Natural killer cell (primary cell): ENCODE measurements at regions not wholly inside any gene's neighbourhood (a gene's known extent, or its start where the extent isn't known, plus 50 kb on each side); places are given as distances from the start of the nearest gene placed in this dataset.

Source experiments
- ATAC-seq, 3 donors: fragments of 150-1000 bp in 2 of 3; fragments of 200-7000 bp in 1 of 3; cut with Tn5 transposase; 1 replicate in 1 of 3; 2 replicates in 2 of 3; pipeline ENCODE4 v1.10.0; 2021; ENCODE audit warnings: mild to moderate bottlenecking in 2 of 3, moderate library complexity in 2 of 3
- DNase-seq, 2 donors: peaks; one replicate each; pipeline versions ENCODE4 v3.0.0 to v3.0.0-alpha.2; 2013 to 2021; ENCODE audit warnings: mixed read lengths in 1 of 2
- H3K27ac ChIP-seq: one replicate; pipeline ENCODE4 v1.5.1; 2013; ENCODE audit warnings: mild to moderate bottlenecking, low read length
- H3K27me3 ChIP-seq: one replicate; pipeline ENCODE4 v1.6.1; 2013; ENCODE audit warnings: low read length; ENCODE audit not compliant: control insufficient read depth, insufficient read depth
- H3K36me3 ChIP-seq: one replicate; pipeline ENCODE4 v1.6.1; 2013; ENCODE audit warnings: low read length; ENCODE audit not compliant: control insufficient read depth, insufficient read depth
- H3K4me1 ChIP-seq: one replicate; pipeline ENCODE4 v1.6.1; 2013; ENCODE audit warnings: low read length; ENCODE audit not compliant: control insufficient read depth, insufficient read depth
- H3K4me3 ChIP-seq: one replicate; pipeline ENCODE4 v1.5.1; 2013; ENCODE audit warnings: low read length
- H3K9me3 ChIP-seq: one replicate; pipeline ENCODE4 v1.6.1; 2013; ENCODE audit warnings: low read length; ENCODE audit not compliant: control insufficient read depth, insufficient read depth
- H3K27ac Mint-ChIP-seq, 2 donors: one replicate each; pipeline ENCODE4 v1.8.0; 2022; ENCODE audit warnings: mild to moderate bottlenecking in 2 of 2, mixed read lengths in 2 of 2, moderate library complexity in 1 of 2
- H3K27me3 Mint-ChIP-seq, 2 donors: one replicate each; pipeline ENCODE4 v1.8.0; 2022; ENCODE audit warnings: low read depth in 2 of 2, mixed read lengths in 2 of 2
- H3K36me3 Mint-ChIP-seq: one replicate; pipeline ENCODE4 v1.8.0; 2022; ENCODE audit warnings: mixed read lengths
- H3K4me1 Mint-ChIP-seq, 2 donors: one replicate each; pipeline ENCODE4 v1.8.0; 2022; ENCODE audit warnings: mixed read lengths in 2 of 2
- H3K4me3 Mint-ChIP-seq: one replicate; pipeline ENCODE4 v1.8.0; 2022; ENCODE audit warnings: mild to moderate bottlenecking, moderate library complexity, mixed read lengths
- H3K9me3 Mint-ChIP-seq, 2 donors: one replicate each; pipeline ENCODE4 v1.8.0; 2022; ENCODE audit warnings: mixed read lengths in 2 of 2
- CTCF ChIP-seq: fragments of 200-600 bp; IDR thresholded peaks from one replicate; pipeline ENCODE4 v1.8.0; 2022; ENCODE audit warnings: antibody characterized with exemption
- WGBS: methylation state at CpG from one replicate; pipeline ENCODE4 v1.1.7; 2013; ENCODE audit warnings: missing lambda C conversion rate; ENCODE audit not compliant: insufficient coverage; 5-methylcytosine and 5-hydroxymethylcytosine counted together
- intact Hi-C: fragments of 100-400 bp; cut with micrococcal nuclease; formaldehyde crosslinking; loops from one replicate; pipeline ENCODE4 v1.14.2; 2022

- peaks cover 5 to 6% of the 10 kb centered on the region in 2 donors for H3K9me3 Mint-ChIP-seq
- Histone ChIP-seq H3K27ac (no peak overlapping the region), H3K27me3 (no peaks in the 10 kb centered on the region), H3K4me3 (no peak overlapping the region), H3K9me3 (no peaks in the 10 kb centered on the region), H3K36me3 (no peaks in the 10 kb centered on the region), H3K4me1 (no peaks in the 10 kb centered on the region)
- no peak for TF ChIP-seq CTCF
- H3K27me3 Mint-ChIP-seq = no peaks in the 10 kb centered on the region
- no peak for DNase-seq
- no peak overlapping the region for H3K4me3 Mint-ChIP-seq
- H3K36me3 Mint-ChIP-seq = no peaks in the 10 kb centered on the region
- 75% methylated on average over 2 of the region's 2 CpGs for WGBS
- no peaks in the 10 kb centered on the region for H3K4me1 Mint-ChIP-seq
- no peak overlapping the region for H3K27ac Mint-ChIP-seq
- intact Hi-C loops = no loop called here
- no peak for ATAC-seq
Measured at GRCh38 chr12:88867510-88867909, 287.2 kb upstream of the KITLG start.

- Mint-ChIP-seq H3K4me1 (no peaks in the 10 kb centered on the region), H3K4me3 (no peak overlapping the region), H3K27ac (no peak overlapping the region), H3K9me3 (peaks cover 5 to 7% of the 10 kb centered on the region in 2 donors), H3K36me3 (no peaks in the 10 kb centered on the region), H3K27me3 (no peaks in the 10 kb centered on the region)
- no peaks in the 10 kb centered on the region for H3K36me3 ChIP-seq
- DNase-seq (no peak), ATAC-seq (no peak)
- TF ChIP-seq CTCF = no peak
- no peak overlapping the region for H3K4me3 ChIP-seq
- intact Hi-C loops = no loop called here
- no peak overlapping the region for H3K27ac ChIP-seq
- H3K27me3 ChIP-seq = no peaks in the 10 kb centered on the region
- H3K9me3 ChIP-seq = no peaks in the 10 kb centered on the region
- 86% methylated on average over 2 of the region's 4 CpGs for WGBS
- no peaks in the 10 kb centered on the region for H3K4me1 ChIP-seq
Measured at GRCh38 chr12:88866881-88867280, 286.6 kb upstream of the KITLG start.

GRCh38 chr12:88865537-88865936, 285.3 kb upstream of the KITLG start:
- Histone ChIP-seq H3K27me3 (no peaks in the 10 kb centered on the region), H3K27ac (no peak overlapping the region), H3K4me1 (no peaks in the 10 kb centered on the region), H3K4me3 (no peak overlapping the region), H3K9me3 (no peaks in the 10 kb centered on the region), H3K36me3 (no peaks in the 10 kb centered on the region)
- H3K4me3 Mint-ChIP-seq = no peak overlapping the region
- ATAC-seq (no peak), DNase-seq (no peak)
- peaks cover 5 to 7% of the 10 kb centered on the region in 2 donors for H3K9me3 Mint-ChIP-seq
- intact Hi-C loops = no loop called here
- no peaks in the 10 kb centered on the region for H3K27me3 Mint-ChIP-seq
- WGBS = 88% methylated on average over 1 of the region's 1 CpG
- H3K36me3 Mint-ChIP-seq = no peaks in the 10 kb centered on the region
- H3K27ac Mint-ChIP-seq = no peak overlapping the region
- H3K4me1 Mint-ChIP-seq = no peaks in the 10 kb centered on the region
- no peak for TF ChIP-seq CTCF

- Mint-ChIP-seq H3K27ac (no peak overlapping the region), H3K36me3 (no peaks in the 10 kb centered on the region), H3K27me3 (no peaks in the 10 kb centered on the region), H3K4me1 (no peaks in the 10 kb centered on the region), H3K4me3 (no peak overlapping the region), H3K9me3 (peaks cover 3 to 8% of the 10 kb centered on the region in 2 donors)
- 83% methylated on average over 3 of the region's 4 CpGs for WGBS
- TF ChIP-seq CTCF = no peak
- no peaks in the 10 kb centered on the region for H3K4me1 ChIP-seq
- H3K9me3 ChIP-seq = no peaks in the 10 kb centered on the region
- no peak overlapping the region for H3K27ac ChIP-seq
- no peak overlapping the region for H3K4me3 ChIP-seq
- H3K36me3 ChIP-seq = no peaks in the 10 kb centered on the region
- intact Hi-C loops = no loop called here
- H3K27me3 ChIP-seq = no peaks in the 10 kb centered on the region
- ATAC-seq = no peak
- DNase-seq = no peak
Measured at GRCh38 chr12:88860851-88861250, 280.6 kb upstream of the KITLG start.
